ENCODE measurements at regions not wholly inside any gene's neighbourhood (a gene's known extent, or its start where the extent isn't known, plus 50 kb on each side); places are given as distances from the start of the nearest gene placed in this dataset.

GRCh38 chr9:103991698-103992097 lies 102.4 kb upstream of the SMC2 start:
- DNase-seq (ENCODE audit: low read depth, low spot score) = no peak
- intact Hi-C loops (cut with micrococcal nuclease) = no loop called here
- TF ChIP-seq CTCF (IDR thresholded peaks at IDR 0.05 in 2 of 3, conservative IDR thresholded peaks at IDR 0.05 in 1 of 3; ENCODE audit: borderline replicate concordance in 1 of 3, insufficient read depth in 1 of 3, low read depth in 2 of 3, low read length in 2 of 3) (no peak), TCF7L2 (IDR thresholded peaks at IDR 0.05; ENCODE audit: borderline replicate concordance, extremely low read depth, insufficient read depth, insufficient read length) (no peak), ATF3 (IDR thresholded peaks at IDR 0.05) (no peak), POLR2A (IDR thresholded peaks at IDR 0.05; ENCODE audit: borderline replicate concordance, extremely low read depth, insufficient read depth, insufficient read length) (no peak), ZFX (IDR thresholded peaks at IDR 0.05) (no peak), EZH2 (IDR thresholded peaks at IDR 0.05) (no peak), EGR1 (IDR thresholded peaks at IDR 0.05; ENCODE audit: low read depth) (no peak), SRF (IDR thresholded peaks at IDR 0.05; ENCODE audit: low read depth) (no peak), MAX (IDR thresholded peaks at IDR 0.05) (no peak), YY1 (IDR thresholded peaks at IDR 0.05; ENCODE audit: extremely low read depth, insufficient replicate concordance, low read depth, low read length) (no peak), CBX3 (IDR thresholded peaks at IDR 0.05; ENCODE audit: low read depth) (no peak), SIN3A (IDR thresholded peaks at IDR 0.05; ENCODE audit: low read depth) (no peak), FOSL1 (IDR thresholded peaks at IDR 0.05; ENCODE audit: low read depth) (no peak), ZNF274 (IDR thresholded peaks at IDR 0.05; ENCODE audit: low read depth, low read length) (no peak), EZH2phosphoT487 (IDR thresholded peaks at IDR 0.05; ENCODE audit: borderline replicate concordance) (no peak), ZBTB33 (IDR thresholded peaks at IDR 0.05; ENCODE audit: extremely low read depth, insufficient replicate concordance, low read length) (no peak), SP1 (IDR thresholded peaks at IDR 0.05; ENCODE audit: low read depth) (no peak), JUND (IDR thresholded peaks at IDR 0.05) (no peak), CEBPB (IDR thresholded peaks at IDR 0.05; ENCODE audit: low read depth) (no peak), REST (IDR thresholded peaks at IDR 0.05; ENCODE audit: low read depth) (no peak)

More at GRCh38 chr9:103991698-103992097, 102.4 kb upstream of the SMC2 start:
- BruUV-seq (replicated peaks) = no TSS peak
- no peak for ATAC-seq
- Histone ChIP-seq H3K27ac (ENCODE audit: low read depth, low read length) (no peak overlapping the region), H3K36me3 (ENCODE audit: control insufficient read depth in 1 of 2, insufficient read depth in 2 of 2, low read length in 2 of 2) (no peaks in the 10 kb centered on the region), H3K4me1 (ENCODE audit: control insufficient read depth in 1 of 2, insufficient read depth in 2 of 2, low read length in 2 of 2) (no peaks in the 10 kb centered on the region), H3K4me3 (replicated peaks in 1 of 2; ENCODE audit: low read depth in 1 of 2, low read length in 2 of 2) (no peak overlapping the region), H4K20me1 (ENCODE audit: insufficient read depth) (no peaks in the 10 kb centered on the region; the same call in 1 of the 2 replicates), H3K27me3 (ENCODE audit: insufficient read depth, low read length) (no peaks in the 10 kb centered on the region), H3K9me2 (ENCODE audit: insufficient read depth) (no peaks in the 10 kb centered on the region), H3K4me2 (ENCODE audit: low read length) (no peak overlapping the region), H3K9ac (ENCODE audit: low read length) (no peak overlapping the region), H3K79me2 (ENCODE audit: insufficient read depth, low read length) (no peaks in the 10 kb centered on the region), H2AFZ (ENCODE audit: low read depth, low read length, poor library complexity, severe bottlenecking) (no peak overlapping the region), H3K9me3 (ENCODE audit: control insufficient read depth in 1 of 2, insufficient read depth in 1 of 2, low read depth in 1 of 2, low read length in 2 of 2) (no peaks in the 10 kb centered on the region)
- ChIA-PET POLR2A (no interaction called here), RAD21 (ENCODE audit: low non-redundant PET in 1 of 2, low total read pairs in 2 of 2, uncharacterized antibody in 2 of 2, unreplicated experiment in 2 of 2) (no interaction called here), CTCF (no interaction called here)
